Activated CD8-positive, alpha-beta memory T cell treated with anti-CD3 and anti-CD28 coated beads for 36 hours (primary cell): ENCODE measurements at regions not wholly inside any gene's neighbourhood (a gene's known extent, or its start where the extent isn't known, plus 50 kb on each side); places are given as distances from the start of the nearest gene placed in this dataset.

Experiments used
- CTCF ChIA-PET: fragments of 350-600 bp; sonication (Branson Sonifier 250); formaldehyde crosslinking; loops from one replicate; lab custom pipeline; 2021; ENCODE audit warnings: antibody characterized with exemption; lab: Charles Lee
- POLR2A ChIA-PET: fragments of 350-600 bp; sonication (Branson Sonifier 250); formaldehyde crosslinking; loops from one replicate; lab custom pipeline; 2021; ENCODE audit warnings: antibody characterized with exemption; lab: Charles Lee

- CTCF ChIA-PET: no interaction called here
- POLR2A ChIA-PET: no interaction called here
Measured at GRCh38 chr2:173656086-173656485, 301.4 kb downstream of the CDCA7 start.

- CTCF ChIA-PET: interaction anchor here (0.5 kb wide), 1 partner anchor 943 kb away, joined by 3 read pairs; no protein-coding TSS in a partner anchor
- POLR2A ChIA-PET: no interaction called here
Measured at GRCh38 chr2:173657996-173658717, 303.5 kb downstream of the CDCA7 start.

GRCh38 chr2:173658946-173659371 is 304.3 kb downstream of the CDCA7 start:
- POLR2A ChIA-PET: no interaction called here
- CTCF ChIA-PET: no interaction called here

GRCh38 chr2:173659509-173659908 is 304.8 kb downstream of the CDCA7 start:
- ChIA-PET POLR2A (no interaction called here), CTCF (no interaction called here)

GRCh38 chr2:173661586-173661985 is 303.6 kb downstream of the SP3 start:
- ChIA-PET POLR2A (no interaction called here), CTCF (no interaction called here)

- CTCF ChIA-PET: no interaction called here
Measured at GRCh38 chr2:173663353-173663752, 301.8 kb downstream of the SP3 start.

GRCh38 chr2:173663835-173664512 is 301.2 kb downstream of the SP3 start:
- ChIA-PET POLR2A (no interaction called here), CTCF (no interaction called here)

More at GRCh38 chr2:173663353-173663752, 301.8 kb downstream of the SP3 start:
- POLR2A ChIA-PET: no interaction called here

- CTCF ChIA-PET: no interaction called here
Measured at GRCh38 chr2:173664513-173664910, 300.7 kb downstream of the SP3 start.

GRCh38 chr2:173666171-173666888 is 298.8 kb downstream of the SP3 start:
- ChIA-PET POLR2A (no interaction called here), CTCF (no interaction called here)

More at GRCh38 chr2:173664513-173664910, 300.7 kb downstream of the SP3 start:
- POLR2A ChIA-PET: no interaction called here

GRCh38 chr2:173667014-173667413 is 298.2 kb downstream of the SP3 start:
- ChIA-PET CTCF (no interaction called here), POLR2A (no interaction called here)

GRCh38 chr2:173667415-173667814 is 297.8 kb downstream of the SP3 start:
- CTCF ChIA-PET: no interaction called here
- POLR2A ChIA-PET: no interaction called here

- ChIA-PET POLR2A (no interaction called here), CTCF (no interaction called here)
Measured at GRCh38 chr2:173669271-173669853, 295.8 kb downstream of the SP3 start.

GRCh38 chr2:173669888-173670287 is 295.3 kb downstream of the SP3 start:
- CTCF ChIA-PET: no interaction called here
- POLR2A ChIA-PET: no interaction called here

- POLR2A ChIA-PET: no interaction called here
- CTCF ChIA-PET: no interaction called here
Measured at GRCh38 chr2:173672573-173673340, 292.4 kb downstream of the SP3 start.

- CTCF ChIA-PET: no interaction called here
- POLR2A ChIA-PET: no interaction called here
Measured at GRCh38 chr2:173673640-173674039, 291.5 kb downstream of the SP3 start.

- ChIA-PET POLR2A (no interaction called here), CTCF (no interaction called here)
Measured at GRCh38 chr2:173676647-173677046, 288.5 kb downstream of the SP3 start.

GRCh38 chr2:173678186-173678585 is 287.0 kb downstream of the SP3 start:
- ChIA-PET POLR2A (no interaction called here), CTCF (no interaction called here)

GRCh38 chr2:173680574-173680973 is 284.6 kb downstream of the SP3 start:
- POLR2A ChIA-PET: no interaction called here
- CTCF ChIA-PET: no interaction called here

- ChIA-PET CTCF (no interaction called here), POLR2A (no interaction called here)
Measured at GRCh38 chr2:173681881-173682650, 283.1 kb downstream of the SP3 start.
